Activated gamma-delta T cell (primary cell): ENCODE measurements at regions not wholly inside any gene's neighbourhood (a gene's known extent, or its start where the extent isn't known, plus 50 kb on each side); places are given as distances from the start of the nearest gene placed in this dataset.
A peak's percentile ranks its signal among the peaks of the same experiment; 100 is the strongest.

ENCODE experiments used
- DNase-seq: peaks from one replicate; lab custom pipeline; 2025; lab: John Stamatoyannopoulos, UW

- DNase-seq = no peak
These were observed 112.0 kb upstream of the ZNF366 start for GRCh38 chr5:72619251-72619650.

GRCh38 chr5:72618708-72619107 is 111.5 kb upstream of the ZNF366 start:
- no peak for DNase-seq

- DNase-seq = no peak
These were observed 107.9 kb upstream of the ZNF366 start for GRCh38 chr5:72615061-72615460.

- DNase-seq = no peak
These were observed 106.3 kb upstream of the ZNF366 start for GRCh38 chr5:72613515-72613914.

GRCh38 chr5:72612810-72613209 is 105.6 kb upstream of the ZNF366 start:
- DNase-seq = no peak

GRCh38 chr5:72611118-72611730 is 104.0 kb upstream of the ZNF366 start:
- DNase-seq = no peak

GRCh38 chr5:72608926-72609325 is 101.7 kb upstream of the ZNF366 start:
- no peak for DNase-seq

- DNase-seq = no peak
These were observed 101.1 kb upstream of the ZNF366 start for GRCh38 chr5:72608297-72608696.

GRCh38 chr5:72607381-72607780 is 100.2 kb upstream of the ZNF366 start:
- no peak for DNase-seq

- peak; percentile 7 for DNase-seq
These were observed 99.3 kb upstream of the ZNF366 start for GRCh38 chr5:72606525-72606924.

GRCh38 chr5:72605632-72606031 is 98.4 kb upstream of the ZNF366 start:
- DNase-seq = no peak

- DNase-seq = no peak
These were observed 97.6 kb upstream of the ZNF366 start for GRCh38 chr5:72604798-72605154.

GRCh38 chr5:72604111-72604797 is 97.0 kb upstream of the ZNF366 start:
- no peak for DNase-seq

GRCh38 chr5:72602696-72603685 is 95.8 kb upstream of the ZNF366 start:
- no peak for DNase-seq

- DNase-seq = no peak
These were observed 94.7 kb upstream of the ZNF366 start for GRCh38 chr5:72601861-72602260.

GRCh38 chr5:72600391-72600981 is 93.3 kb upstream of the ZNF366 start:
- no peak for DNase-seq

GRCh38 chr5:72599519-72600370 is 92.5 kb upstream of the ZNF366 start:
- no peak for DNase-seq

- DNase-seq = no peak
These were observed 91.8 kb upstream of the ZNF366 start for GRCh38 chr5:72599065-72599433.

GRCh38 chr5:72598401-72599064 is 91.3 kb upstream of the ZNF366 start:
- no peak for DNase-seq

- no peak for DNase-seq
These were observed 90.3 kb upstream of the ZNF366 start for GRCh38 chr5:72597456-72597948.

- no peak for DNase-seq
These were observed 89.7 kb upstream of the ZNF366 start for GRCh38 chr5:72596956-72597355.
